ENCODE measurements at regions not wholly inside any gene's neighbourhood (a gene's known extent, or its start where the extent isn't known, plus 50 kb on each side); places are given as distances from the start of the nearest gene placed in this dataset.

GRCh38 chr5:8053270-8053669 is 184.3 kb downstream of the MTRR start:
- no peaks in the 10 kb centered on the region for H3K27me3 Mint-ChIP-seq (ENCODE audit: unreplicated experiment)
- TF ChIP-seq CTCF (IDR thresholded peaks at IDR 0.05; ENCODE audit: partially characterized antibody, unreplicated experiment), result no peak
- H3K9me3 Mint-ChIP-seq (ENCODE audit: unreplicated experiment), result no peaks in the 10 kb centered on the region
- no peak for DNase-seq
- H3K27ac Mint-ChIP-seq (ENCODE audit: unreplicated experiment), result no peak overlapping the region
- H3K4me1 Mint-ChIP-seq (ENCODE audit: low read depth, unreplicated experiment), result peaks cover 25% of the 10 kb centered on the region
- H3K36me3 Mint-ChIP-seq (ENCODE audit: unreplicated experiment), result peaks cover 9% of the 10 kb centered on the region
- no peak overlapping the region for H3K4me3 Mint-ChIP-seq (ENCODE audit: unreplicated experiment)

GRCh38 chr5:8057769-8058168 is 188.8 kb downstream of the MTRR start:
- Mint-ChIP-seq H3K27me3 (ENCODE audit: unreplicated experiment) (peaks cover 14% of the 10 kb centered on the region), H3K4me3 (ENCODE audit: unreplicated experiment) (peak overlapping the region; percentile 67)

GRCh38 chr5:8058616-8059190 is 189.8 kb downstream of the MTRR start:
- peak overlapping the region; percentile 79 for H3K4me3 Mint-ChIP-seq (ENCODE audit: unreplicated experiment)
- peaks cover 61% of the 10 kb centered on the region for H3K4me1 Mint-ChIP-seq (ENCODE audit: low read depth, unreplicated experiment)
- DNase-seq, result peak; percentile 60
- peak overlapping the region; percentile 100 for H3K27ac Mint-ChIP-seq (ENCODE audit: unreplicated experiment)
- H3K27me3 Mint-ChIP-seq (ENCODE audit: unreplicated experiment), result peaks cover 14% of the 10 kb centered on the region
- H3K9me3 Mint-ChIP-seq (ENCODE audit: unreplicated experiment), result peaks cover 23% of the 10 kb centered on the region
- H3K36me3 Mint-ChIP-seq (ENCODE audit: unreplicated experiment), result no peaks in the 10 kb centered on the region
- no peak for TF ChIP-seq CTCF (IDR thresholded peaks at IDR 0.05; ENCODE audit: partially characterized antibody, unreplicated experiment)

More at GRCh38 chr5:8057769-8058168, 188.8 kb downstream of the MTRR start:
- no peak for TF ChIP-seq CTCF (IDR thresholded peaks at IDR 0.05; ENCODE audit: partially characterized antibody, unreplicated experiment)
- peak; percentile 39 for DNase-seq
- peaks cover 61% of the 10 kb centered on the region for H3K4me1 Mint-ChIP-seq (ENCODE audit: low read depth, unreplicated experiment)
- H3K36me3 Mint-ChIP-seq (ENCODE audit: unreplicated experiment), result no peaks in the 10 kb centered on the region
- H3K27ac Mint-ChIP-seq (ENCODE audit: unreplicated experiment), result peak overlapping the region; percentile 100
- peaks cover 23% of the 10 kb centered on the region for H3K9me3 Mint-ChIP-seq (ENCODE audit: unreplicated experiment)

- Mint-ChIP-seq H3K4me1 (ENCODE audit: low read depth, unreplicated experiment) (peaks cover 61% of the 10 kb centered on the region), H3K27ac (ENCODE audit: unreplicated experiment) (peak overlapping the region; percentile 100), H3K27me3 (ENCODE audit: unreplicated experiment) (peaks cover 14% of the 10 kb centered on the region), H3K4me3 (ENCODE audit: unreplicated experiment) (peak overlapping the region; percentile 79), H3K9me3 (ENCODE audit: unreplicated experiment) (peaks cover 23% of the 10 kb centered on the region), H3K36me3 (ENCODE audit: unreplicated experiment) (no peaks in the 10 kb centered on the region)
- TF ChIP-seq CTCF (IDR thresholded peaks at IDR 0.05; ENCODE audit: partially characterized antibody, unreplicated experiment), result no peak
- no peak for DNase-seq
These were observed 190.4 kb downstream of the MTRR start for GRCh38 chr5:8059337-8059736.

GRCh38 chr5:8060235-8060952 is 191.4 kb downstream of the MTRR start:
- TF ChIP-seq CTCF (IDR thresholded peaks at IDR 0.05; ENCODE audit: partially characterized antibody, unreplicated experiment), result no peak
- Mint-ChIP-seq H3K27ac (ENCODE audit: unreplicated experiment) (peak overlapping the region; percentile 100), H3K27me3 (ENCODE audit: unreplicated experiment) (peaks cover 14% of the 10 kb centered on the region), H3K9me3 (ENCODE audit: unreplicated experiment) (peaks cover 23% of the 10 kb centered on the region), H3K4me3 (ENCODE audit: unreplicated experiment) (peak overlapping the region; percentile 68), H3K4me1 (ENCODE audit: low read depth, unreplicated experiment) (peaks cover 60% of the 10 kb centered on the region), H3K36me3 (ENCODE audit: unreplicated experiment) (no peaks in the 10 kb centered on the region)
- peak; percentile 44 for DNase-seq
